SU-DHL-6 (cell line): ENCODE measurements at regions not wholly inside any gene's neighbourhood (a gene's known extent, or its start where the extent isn't known, plus 50 kb on each side); places are given as distances from the start of the nearest gene placed in this dataset.

ENCODE experiments used
- H2AFZ ChIP-seq: fragments of 200-600 bp; sonication (generic); 2 replicates; pipeline ENCODE4 v1.6.1; 2014; ENCODE audit warnings: low read depth, mild to moderate bottlenecking, moderate library complexity, mixed read lengths, antibody characterized with exemption, low read length; ENCODE audit not compliant: severe bottlenecking
- H3F3A ChIP-seq: fragments of 200-600 bp; shearing (Covaris generic); 2 replicates; pipeline ENCODE4 v1.6.0; 2016; ENCODE audit warnings: antibody characterized with exemption, mild to moderate bottlenecking; ENCODE audit not compliant: insufficient read depth
- H3K27ac ChIP-seq: fragments of 200-600 bp; sonication (generic); 2 replicates; pipeline ENCODE4 v1.5.1; 2016; ENCODE audit warnings: low read depth, mild to moderate bottlenecking, low read length, moderate library complexity, mixed read lengths
- H3K27me3 ChIP-seq: fragments of 200-600 bp; sonication (generic), shearing (Covaris generic); 2 replicates; pipeline ENCODE4 v1.6.0; 2014; ENCODE audit warnings: mild to moderate bottlenecking, low read length
- H3K36me3 ChIP-seq: fragments of 200-600 bp; sonication (generic); 2 replicates; pipeline ENCODE4 v1.6.1; 2014; ENCODE audit warnings: mild to moderate bottlenecking, low read length, mixed read lengths
- H3K4me2 ChIP-seq: fragments of 300-600, 200-600 bp; shearing (Covaris generic), sonication (generic); 2 replicates; pipeline ENCODE4 v1.6.0; 2014; ENCODE audit warnings: low read length, low read depth, mild to moderate bottlenecking; ENCODE audit not compliant: poor library complexity, severe bottlenecking
- H3K4me3 ChIP-seq: fragments of 200-600 bp; sonication (generic); 2 replicates; pipeline ENCODE4 v1.5.1; 2014; ENCODE audit warnings: antibody characterized with exemption, low read length, mild to moderate bottlenecking, mixed read lengths; ENCODE audit not compliant: insufficient read depth, poor library complexity, severe bottlenecking
- H3K79me2 ChIP-seq: fragments of 200-600 bp; sonication (generic); 2 replicates; pipeline ENCODE4 v1.6.1; 2014; ENCODE audit warnings: mild to moderate bottlenecking, low read length, moderate library complexity; ENCODE audit not compliant: insufficient read depth
- H3K9ac ChIP-seq: fragments of 200-600 bp; sonication (generic); 2 replicates; pipeline ENCODE4 v1.7.0; 2014; ENCODE audit warnings: mild to moderate bottlenecking, low read length
- H3K9me2 ChIP-seq: fragments of 200-600 bp; sonication (generic); replicated peaks from 2 replicates; pipeline ENCODE4 v1.6.1; 2014; ENCODE audit warnings: low read length; ENCODE audit not compliant: insufficient read depth
- H3K9me3 ChIP-seq: fragments of 200-600 bp; sonication (generic); 2 replicates; pipeline ENCODE4 v1.6.1; 2014; ENCODE audit warnings: low read length, mixed read lengths; ENCODE audit not compliant: insufficient read depth
- H4K20me1 ChIP-seq: fragments of 200-600 bp; sonication (generic); 2 replicates; pipeline ENCODE4 v1.6.1; 2014; ENCODE audit warnings: low read depth, mild to moderate bottlenecking, antibody characterized with exemption, low read length, moderate library complexity, mixed read lengths
- EZH2phosphoT487 ChIP-seq: fragments of 200-600 bp; sonication (generic), shearing (Covaris generic); conservative IDR thresholded peaks from 2 replicates; pipeline ENCODE4 v1.6.1; 2018; ENCODE audit warnings: mild to moderate bottlenecking, antibody characterized with exemption, low read length, moderate library complexity, mixed read lengths
- TF ChIP-seq, protein P1 (sequence below): fragments of 200-600 bp; sonication (generic); IDR thresholded peaks from one replicate; pipeline ENCODE4 v1.5.1; 2017; ENCODE audit warnings: antibody characterized with exemption, mild to moderate bottlenecking, low read length, moderate library complexity; ENCODE audit not compliant: insufficient read depth, poor library complexity, severe bottlenecking

DNA sequence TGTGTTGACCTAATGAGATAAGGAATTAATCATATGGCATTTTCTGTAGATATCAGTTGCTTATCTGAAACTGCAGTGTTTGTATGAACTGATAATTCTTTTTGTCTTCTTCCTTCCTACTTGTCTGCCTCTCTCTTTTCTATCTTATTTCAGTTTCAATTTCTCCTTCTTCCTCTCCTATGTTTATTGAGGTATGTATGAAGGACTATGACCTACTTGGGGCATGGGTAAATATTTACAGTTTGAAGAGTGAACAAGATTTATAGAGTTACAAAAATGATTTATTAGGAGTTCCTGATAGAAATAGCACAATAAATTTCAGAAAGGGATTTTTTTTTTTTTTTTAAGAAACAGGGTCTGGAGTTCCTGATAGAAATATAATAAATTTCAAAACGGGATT, 88.7 kb upstream of the MUCL1 start:
- Histone ChIP-seq H3K27me3 (no peaks in the 10 kb centered on the region), H2AFZ (no peak overlapping the region), H3F3A (no peaks in the 10 kb centered on the region), H3K36me3 (no peaks in the 10 kb centered on the region), H3K9me2 (no peaks in the 10 kb centered on the region), H3K79me2 (no peaks in the 10 kb centered on the region), H3K9me3 (no peaks in the 10 kb centered on the region), H3K27ac (no peak overlapping the region), H4K20me1 (no peaks in the 10 kb centered on the region), H3K4me2 (no peak overlapping the region), H3K9ac (no peak overlapping the region), H3K4me3 (no peak overlapping the region)
- TF ChIP-seq, protein P1, sequence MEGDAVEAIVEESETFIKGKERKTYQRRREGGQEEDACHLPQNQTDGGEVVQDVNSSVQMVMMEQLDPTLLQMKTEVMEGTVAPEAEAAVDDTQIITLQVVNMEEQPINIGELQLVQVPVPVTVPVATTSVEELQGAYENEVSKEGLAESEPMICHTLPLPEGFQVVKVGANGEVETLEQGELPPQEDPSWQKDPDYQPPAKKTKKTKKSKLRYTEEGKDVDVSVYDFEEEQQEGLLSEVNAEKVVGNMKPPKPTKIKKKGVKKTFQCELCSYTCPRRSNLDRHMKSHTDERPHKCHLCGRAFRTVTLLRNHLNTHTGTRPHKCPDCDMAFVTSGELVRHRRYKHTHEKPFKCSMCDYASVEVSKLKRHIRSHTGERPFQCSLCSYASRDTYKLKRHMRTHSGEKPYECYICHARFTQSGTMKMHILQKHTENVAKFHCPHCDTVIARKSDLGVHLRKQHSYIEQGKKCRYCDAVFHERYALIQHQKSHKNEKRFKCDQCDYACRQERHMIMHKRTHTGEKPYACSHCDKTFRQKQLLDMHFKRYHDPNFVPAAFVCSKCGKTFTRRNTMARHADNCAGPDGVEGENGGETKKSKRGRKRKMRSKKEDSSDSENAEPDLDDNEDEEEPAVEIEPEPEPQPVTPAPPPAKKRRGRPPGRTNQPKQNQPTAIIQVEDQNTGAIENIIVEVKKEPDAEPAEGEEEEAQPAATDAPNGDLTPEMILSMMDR, result no peak
- TF ChIP-seq EZH2phosphoT487, result no peak

DNA sequence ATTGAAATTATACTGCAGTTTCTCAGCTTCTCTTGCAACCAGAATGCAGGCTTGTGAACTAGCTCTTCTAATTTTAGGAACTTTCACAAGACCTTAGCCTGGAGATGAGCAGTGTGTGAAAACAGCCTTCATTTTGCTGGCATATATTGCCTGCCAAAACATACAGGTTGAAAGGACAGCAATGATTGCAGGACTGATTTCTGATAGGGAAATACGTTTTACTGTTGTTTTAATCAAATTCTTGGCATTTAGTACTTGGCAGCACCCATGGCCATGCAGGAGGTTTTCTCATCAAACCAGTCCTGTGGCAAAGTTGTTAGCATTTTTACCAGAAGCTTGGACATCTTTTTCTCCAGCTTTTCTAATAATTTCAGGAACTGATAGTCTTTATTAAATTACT, 91.9 kb upstream of the MUCL1 start:
- Histone ChIP-seq H3F3A (no peaks in the 10 kb centered on the region), H3K9ac (no peak overlapping the region), H3K4me3 (no peak overlapping the region), H3K27me3 (no peaks in the 10 kb centered on the region), H3K4me2 (no peak overlapping the region), H4K20me1 (no peaks in the 10 kb centered on the region), H2AFZ (no peak overlapping the region), H3K27ac (no peak overlapping the region), H3K9me2 (no peaks in the 10 kb centered on the region), H3K9me3 (no peaks in the 10 kb centered on the region), H3K79me2 (no peaks in the 10 kb centered on the region), H3K36me3 (no peaks in the 10 kb centered on the region)
- TF ChIP-seq EZH2phosphoT487, result no peak
- TF ChIP-seq, protein P1, result no peak

DNA sequence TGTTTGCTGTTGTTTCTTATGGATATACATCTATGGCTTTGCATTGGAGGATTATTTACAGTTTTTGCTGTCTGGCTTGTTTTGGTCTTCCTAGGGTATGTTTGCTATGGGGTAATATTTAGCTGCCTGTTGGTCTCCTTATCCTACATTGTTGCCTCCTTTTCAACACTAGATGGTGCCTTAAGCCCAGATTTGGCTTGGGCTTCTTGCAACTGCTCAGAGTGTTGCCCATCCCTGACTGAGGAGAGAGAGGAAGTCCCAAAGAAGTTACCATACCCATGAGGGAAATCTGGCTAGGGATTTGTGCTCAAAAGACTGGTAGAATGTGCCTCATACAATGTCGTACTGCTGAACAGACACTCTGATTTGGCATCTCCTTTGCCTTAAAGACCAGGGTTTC, 94.6 kb upstream of the MUCL1 start:
- H3K4me3 ChIP-seq, result no peak overlapping the region
- H2AFZ ChIP-seq, result no peak overlapping the region
- H3K36me3 ChIP-seq, result no peaks in the 10 kb centered on the region
- no peaks in the 10 kb centered on the region for H3F3A ChIP-seq
- no peak for TF ChIP-seq EZH2phosphoT487
- TF ChIP-seq, protein P1, result no peak
- H4K20me1 ChIP-seq, result no peaks in the 10 kb centered on the region
- no peak overlapping the region for H3K9ac ChIP-seq
- no peak overlapping the region for H3K4me2 ChIP-seq
- no peaks in the 10 kb centered on the region for H3K27me3 ChIP-seq
- no peak overlapping the region for H3K27ac ChIP-seq
- H3K79me2 ChIP-seq, result no peaks in the 10 kb centered on the region
- H3K9me3 ChIP-seq, result no peaks in the 10 kb centered on the region
- no peaks in the 10 kb centered on the region for H3K9me2 ChIP-seq

DNA sequence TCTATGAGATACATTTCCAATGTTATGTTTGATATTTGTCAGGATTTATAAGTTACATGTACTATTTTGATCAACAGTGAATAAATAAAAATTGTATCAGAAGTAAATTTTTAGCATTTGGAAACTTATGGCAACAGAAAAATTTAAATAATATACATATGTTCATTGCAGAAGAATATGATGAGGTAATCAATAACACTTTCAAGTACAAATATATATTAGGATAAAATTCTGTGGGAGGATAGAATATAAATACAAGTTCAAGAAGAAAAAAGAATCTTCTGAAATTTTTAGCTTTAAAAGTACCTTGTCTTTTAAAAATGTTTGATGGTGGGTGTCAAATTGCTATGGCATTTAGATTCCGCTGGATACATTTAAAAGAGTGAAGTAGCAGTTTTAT, 102.8 kb upstream of the MUCL1 start:
- TF ChIP-seq, protein P1, result no peak
- TF ChIP-seq EZH2phosphoT487, result no peak
- no peaks in the 10 kb centered on the region for H3K79me2 ChIP-seq
- H3K27me3 ChIP-seq, result no peaks in the 10 kb centered on the region
- no peak overlapping the region for H2AFZ ChIP-seq
- H3K9me2 ChIP-seq, result no peaks in the 10 kb centered on the region
- no peaks in the 10 kb centered on the region for H3K36me3 ChIP-seq
- no peaks in the 10 kb centered on the region for H3F3A ChIP-seq
- H3K4me2 ChIP-seq, result no peak overlapping the region
- no peaks in the 10 kb centered on the region for H3K9me3 ChIP-seq
- H3K4me3 ChIP-seq, result no peak overlapping the region
- H3K9ac ChIP-seq, result no peak overlapping the region
- H3K27ac ChIP-seq, result no peak overlapping the region
- H4K20me1 ChIP-seq, result no peaks in the 10 kb centered on the region; the same call in 1 of the 2 replicates
